Fibroblast of the aortic adventitia (primary cell): ENCODE measurements at regions not wholly inside any gene's neighbourhood (a gene's known extent, or its start where the extent isn't known, plus 50 kb on each side); places are given as distances from the start of the nearest gene placed in this dataset.

ENCODE experiments used
- DNase-seq: peaks from one replicate; pipeline ENCODE4 v3.0.0-alpha.2; 2010; ENCODE audit warnings: low read depth
- H3K4me3 ChIP-seq: 2 replicates; pipeline ENCODE4 v1.5.1; 2011; ENCODE audit warnings: low read depth, mild to moderate bottlenecking, control low read depth, low read length, moderate library complexity
- TF ChIP-seq, protein P1 (sequence below): IDR thresholded peaks from 2 replicates; pipeline ENCODE4 v1.5.1; 2011; ENCODE audit warnings: mild to moderate bottlenecking, low read length, control low read depth, inconsistent platforms; ENCODE audit not compliant: insufficient read depth

DNA sequence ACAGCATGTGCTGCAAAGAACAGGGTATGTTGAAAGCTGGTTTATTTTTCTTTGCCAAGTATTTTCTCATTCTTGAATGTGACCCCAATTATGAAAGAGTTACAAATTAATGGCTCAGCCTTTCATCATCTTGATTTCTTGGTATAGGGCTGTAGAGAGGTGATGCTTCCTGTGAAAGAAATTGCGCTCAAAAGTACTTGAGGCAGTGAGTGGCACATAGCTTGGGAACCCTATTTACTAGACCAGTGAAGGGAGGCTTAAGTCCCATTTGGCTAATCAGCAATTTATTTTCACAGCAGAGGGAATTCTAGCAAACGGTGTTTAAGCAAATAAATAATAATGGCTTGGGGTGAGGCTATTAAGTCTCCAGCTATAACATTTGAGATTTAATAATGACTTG is 153.9 kb upstream of the MIS18BP1 start:
- no peak overlapping the region for H3K4me3 ChIP-seq
- DNase-seq, result no peak
- TF ChIP-seq, protein P1, sequence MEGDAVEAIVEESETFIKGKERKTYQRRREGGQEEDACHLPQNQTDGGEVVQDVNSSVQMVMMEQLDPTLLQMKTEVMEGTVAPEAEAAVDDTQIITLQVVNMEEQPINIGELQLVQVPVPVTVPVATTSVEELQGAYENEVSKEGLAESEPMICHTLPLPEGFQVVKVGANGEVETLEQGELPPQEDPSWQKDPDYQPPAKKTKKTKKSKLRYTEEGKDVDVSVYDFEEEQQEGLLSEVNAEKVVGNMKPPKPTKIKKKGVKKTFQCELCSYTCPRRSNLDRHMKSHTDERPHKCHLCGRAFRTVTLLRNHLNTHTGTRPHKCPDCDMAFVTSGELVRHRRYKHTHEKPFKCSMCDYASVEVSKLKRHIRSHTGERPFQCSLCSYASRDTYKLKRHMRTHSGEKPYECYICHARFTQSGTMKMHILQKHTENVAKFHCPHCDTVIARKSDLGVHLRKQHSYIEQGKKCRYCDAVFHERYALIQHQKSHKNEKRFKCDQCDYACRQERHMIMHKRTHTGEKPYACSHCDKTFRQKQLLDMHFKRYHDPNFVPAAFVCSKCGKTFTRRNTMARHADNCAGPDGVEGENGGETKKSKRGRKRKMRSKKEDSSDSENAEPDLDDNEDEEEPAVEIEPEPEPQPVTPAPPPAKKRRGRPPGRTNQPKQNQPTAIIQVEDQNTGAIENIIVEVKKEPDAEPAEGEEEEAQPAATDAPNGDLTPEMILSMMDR, result no peak

DNA sequence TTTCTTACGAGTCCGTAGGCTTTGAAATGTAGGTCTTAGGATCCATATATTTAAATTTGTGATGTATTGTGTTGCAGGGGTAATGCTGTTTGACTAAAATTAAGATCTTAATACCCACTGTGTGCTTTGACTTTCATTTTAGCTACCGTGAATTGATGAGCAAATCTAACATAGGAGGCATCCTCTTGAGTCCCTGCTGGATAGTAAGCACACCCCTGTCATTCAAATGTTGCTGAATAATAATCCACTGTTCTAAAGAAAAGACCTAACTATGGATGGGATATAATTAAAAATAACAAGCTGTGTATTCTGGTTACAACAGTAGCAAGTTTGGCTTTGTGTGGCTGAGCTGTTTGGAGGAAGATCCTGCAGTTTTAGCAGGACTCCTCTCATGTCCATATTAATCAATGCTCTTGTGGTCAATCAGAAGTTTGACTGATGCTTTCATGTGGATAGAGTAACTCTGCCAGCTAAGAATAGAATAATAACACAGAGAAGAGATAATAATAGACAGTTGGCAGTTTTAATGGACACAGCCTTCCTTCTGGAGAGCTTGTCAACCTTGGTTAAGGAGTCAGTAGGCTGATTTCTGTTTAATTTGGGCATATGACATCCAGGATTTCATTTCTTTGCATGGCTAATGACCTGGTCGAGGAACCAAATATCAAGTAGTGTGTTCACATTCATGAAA is 148.1 kb upstream of the MIS18BP1 start:
- no peak for DNase-seq
- TF ChIP-seq, protein P1, result no peak
- H3K4me3 ChIP-seq, result no peak overlapping the region

GRCh38 chr14:45400509-45400908 is 147.5 kb upstream of the MIS18BP1 start:
- TF ChIP-seq, protein P1, result no peak
- H3K4me3 ChIP-seq, result no peak overlapping the region
- DNase-seq, result no peak

DNA sequence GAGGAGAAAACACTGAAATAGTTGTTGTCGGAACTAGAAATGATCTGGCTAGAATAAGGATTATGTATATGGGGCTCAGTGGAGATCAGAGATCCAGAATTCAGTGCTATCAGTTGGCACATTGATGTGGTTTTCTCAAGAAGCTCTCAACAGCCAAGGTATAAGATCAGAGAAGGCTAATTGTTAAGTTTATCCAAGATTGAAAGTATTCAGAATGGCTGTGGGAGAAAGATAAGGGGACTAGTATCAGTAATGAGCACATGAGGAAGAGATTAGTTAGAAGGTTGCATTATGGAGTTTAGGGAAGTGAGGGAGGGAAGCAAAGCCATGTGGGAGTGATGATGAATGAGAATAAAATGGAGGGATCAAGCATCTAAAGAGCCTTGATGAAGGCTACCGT is 128.1 kb upstream of the MIS18BP1 start:
- DNase-seq, result no peak
- no peak overlapping the region for H3K4me3 ChIP-seq
- TF ChIP-seq, protein P1, result no peak

DNA sequence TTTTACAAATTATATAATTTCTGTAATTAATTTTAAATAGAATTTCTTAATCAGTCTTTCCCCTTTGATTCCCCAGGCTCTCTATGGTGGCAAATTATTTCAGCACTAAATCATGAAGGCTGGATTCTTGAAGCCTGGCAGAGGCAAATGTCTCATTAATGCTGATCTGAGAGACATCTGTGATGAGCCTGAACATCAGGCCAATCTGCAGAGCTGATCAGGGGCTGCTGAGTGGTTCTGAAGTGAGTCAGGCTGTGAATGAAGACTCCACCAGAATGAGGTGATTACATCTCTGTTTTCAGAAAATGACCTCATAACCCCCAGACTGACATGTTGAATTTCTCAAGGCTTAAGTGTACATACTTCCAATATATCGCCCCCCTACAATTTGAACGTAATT is 124.2 kb upstream of the MIS18BP1 start:
- TF ChIP-seq, protein P1, result no peak
- DNase-seq, result no peak

GRCh38 chr14:45373877-45374276 is 120.9 kb upstream of the MIS18BP1 start:
- TF ChIP-seq, protein P1, result no peak
- H3K4me3 ChIP-seq, result no peak overlapping the region
- DNase-seq, result no peak

More for the DNA sequence above, 124.2 kb upstream of the MIS18BP1 start:
- no peak overlapping the region for H3K4me3 ChIP-seq
